ENCODE measurements at regions not wholly inside any gene's neighbourhood (a gene's known extent, or its start where the extent isn't known, plus 50 kb on each side); places are given as distances from the start of the nearest gene placed in this dataset.

- no peak for TF ChIP-seq CTCF (IDR thresholded peaks at IDR 0.05; ENCODE audit: low read depth, low read length, missing control alignments)
- H3K4me3 ChIP-seq (ENCODE audit: low read depth, low read length): no peak overlapping the region
- no peak for DNase-seq (ENCODE audit: low read depth)
Measured at GRCh38 chr9:88777498-88778312, 213.6 kb upstream of the S1PR3 start.

- no peak for TF ChIP-seq CTCF (IDR thresholded peaks at IDR 0.05; ENCODE audit: low read depth, low read length, missing control alignments)
- no peak for DNase-seq (ENCODE audit: low read depth)
- no peak overlapping the region for H3K4me3 ChIP-seq (ENCODE audit: low read depth, low read length)
Measured at GRCh38 chr9:88781628-88782391, 209.5 kb upstream of the S1PR3 start.

- H3K4me3 ChIP-seq (ENCODE audit: low read depth, low read length): no peak overlapping the region
- TF ChIP-seq CTCF (IDR thresholded peaks at IDR 0.05; ENCODE audit: low read depth, low read length, missing control alignments): no peak
- DNase-seq (ENCODE audit: low read depth): no peak
Measured at GRCh38 chr9:88782931-88783710, 208.1 kb upstream of the S1PR3 start.

GRCh38 chr9:88783711-88784083 is 207.6 kb upstream of the S1PR3 start:
- TF ChIP-seq CTCF (IDR thresholded peaks at IDR 0.05; ENCODE audit: low read depth, low read length, missing control alignments): no peak
- DNase-seq (ENCODE audit: low read depth): no peak
- H3K4me3 ChIP-seq (ENCODE audit: low read depth, low read length): no peak overlapping the region

GRCh38 chr9:88784960-88785359 is 206.3 kb upstream of the S1PR3 start:
- TF ChIP-seq CTCF (IDR thresholded peaks at IDR 0.05; ENCODE audit: low read depth, low read length, missing control alignments): no peak
- H3K4me3 ChIP-seq (ENCODE audit: low read depth, low read length): no peak overlapping the region
- DNase-seq (ENCODE audit: low read depth): no peak

GRCh38 chr9:88786291-88787079 is 204.8 kb upstream of the S1PR3 start:
- no peak for DNase-seq (ENCODE audit: low read depth)
- no peak overlapping the region for H3K4me3 ChIP-seq (ENCODE audit: low read depth, low read length)
- TF ChIP-seq CTCF (IDR thresholded peaks at IDR 0.05; ENCODE audit: low read depth, low read length, missing control alignments): no peak
